HEK293 (cell line): ENCODE measurements at regions not wholly inside any gene's neighbourhood (a gene's known extent, or its start where the extent isn't known, plus 50 kb on each side); places are given as distances from the start of the nearest gene placed in this dataset.
A peak's percentile ranks its signal among the peaks of the same experiment; 100 is the strongest.

ENCODE experiments used
- CTCF ChIA-PET: fragments of 350-600 bp; formaldehyde crosslinking; extraction: SDS; loops from one replicate; lab custom pipeline; 2021; ENCODE audit warnings: antibody characterized with exemption; lab: Yijun Ruan, JAX
- POLR2A ChIA-PET: fragments of 300-600 bp; formaldehyde crosslinking; extraction: SDS; loops from one replicate; lab custom pipeline; 2020; ENCODE audit warnings: antibody characterized with exemption, inconsistent platforms; lab: Yijun Ruan, JAX
- H3K27ac ChIP-seq: fragments of 200-500 bp; sonication (Bioruptor generic); 2 replicates; pipeline ENCODE4 v1.5.1; 2014; ENCODE audit warnings: low read depth, low read length, control low read depth, inconsistent platforms; ENCODE audit errors: extremely low read depth
- H3K36me3 ChIP-seq, 2 experiments: fragments of 200-500 bp in 1 of 2; sonication (Bioruptor generic) in 1 of 2; 1 replicate in 1 of 2; 2 replicates in 1 of 2; pipeline ENCODE4 v1.5.1; 2014 to 2017; ENCODE audit warnings: inconsistent platforms in 2 of 2, low read length in 2 of 2; ENCODE audit not compliant: control insufficient read depth in 2 of 2, insufficient read depth in 1 of 2
- H3K4me1 ChIP-seq: fragments of 200-500 bp; sonication (Bioruptor generic); 2 replicates; pipeline ENCODE4 v1.5.1; 2014; ENCODE audit warnings: mild to moderate bottlenecking, low read length, inconsistent platforms; ENCODE audit not compliant: control insufficient read depth, insufficient read depth
- H3K4me3 ChIP-seq: 2 replicates; pipeline ENCODE4 v1.5.1; 2011; ENCODE audit warnings: low read depth, mild to moderate bottlenecking, control low read depth, low read length, moderate library complexity
- H3K9me3 ChIP-seq: fragments of 200-500 bp; sonication (Bioruptor generic); 2 replicates; pipeline ENCODE4 v1.5.1; 2014; ENCODE audit warnings: low read depth, low read length, inconsistent platforms; ENCODE audit not compliant: control insufficient read depth, insufficient read depth
- BCL11A ChIP-seq: fragments of 450-650 bp; formaldehyde crosslinking; IDR thresholded peaks from 2 replicates; pipeline ENCODE4 v1.5.1; 2016; ENCODE audit warnings: low read depth, missing biosample characterization, missing genetic modification characterization
- BCL6B ChIP-seq: fragments of 450-650 bp; formaldehyde crosslinking; IDR thresholded peaks from 2 replicates; pipeline ENCODE4 v1.5.1; 2017; ENCODE audit warnings: missing biosample characterization, missing genetic modification characterization
- PRDM1 ChIP-seq: fragments of 450-650 bp; formaldehyde crosslinking; IDR thresholded peaks from 2 replicates; pipeline ENCODE4; 2016; ENCODE audit warnings: missing biosample characterization, missing genetic modification characterization
- PRDM10 ChIP-seq: fragments of 450-650 bp; formaldehyde crosslinking; IDR thresholded peaks from 2 replicates; pipeline ENCODE4 v1.5.1; 2016; ENCODE audit warnings: missing biosample characterization, missing genetic modification characterization
- SP3 ChIP-seq: fragments of 450-650 bp; formaldehyde crosslinking; IDR thresholded peaks from 2 replicates; pipeline ENCODE4 v1.5.1; 2016; ENCODE audit warnings: missing biosample characterization, missing genetic modification characterization
- WT1 ChIP-seq: fragments of 450-650 bp; formaldehyde crosslinking; IDR thresholded peaks from 2 replicates; pipeline ENCODE4 v1.5.1; 2016; ENCODE audit warnings: missing biosample characterization, missing genetic modification characterization
- ZBTB21 ChIP-seq: fragments of 450-650 bp; formaldehyde crosslinking; IDR thresholded peaks from 2 replicates; pipeline ENCODE4 v1.5.1; 2017; ENCODE audit warnings: missing biosample characterization, missing genetic modification characterization
- ZBTB8A ChIP-seq: fragments of 450-650 bp; formaldehyde crosslinking; IDR thresholded peaks from 2 replicates; pipeline ENCODE4 v1.5.1; 2016; ENCODE audit warnings: missing biosample characterization, missing genetic modification characterization
- ZFP37 ChIP-seq: fragments of 450-650 bp; formaldehyde crosslinking; IDR thresholded peaks from 2 replicates; pipeline ENCODE4 v1.5.1; 2016; ENCODE audit warnings: missing biosample characterization, missing genetic modification characterization
- ZNF114 ChIP-seq: fragments of 450-650 bp; formaldehyde crosslinking; IDR thresholded peaks from 2 replicates; pipeline ENCODE4 v1.5.0; 2017; ENCODE audit warnings: missing biosample characterization, missing genetic modification characterization
- ZNF184 ChIP-seq: fragments of 450-650 bp; IDR thresholded peaks from 2 replicates; pipeline ENCODE4 v1.5.1; 2018; ENCODE audit warnings: missing biosample characterization, mild to moderate bottlenecking, missing genetic modification characterization
- ZNF2 ChIP-seq: fragments of 450-650 bp; formaldehyde crosslinking; IDR thresholded peaks from 2 replicates; pipeline ENCODE4 v1.5.1; 2016; ENCODE audit warnings: missing biosample characterization, missing genetic modification characterization
- ZNF280C ChIP-seq: fragments of 450-650 bp; formaldehyde crosslinking; IDR thresholded peaks from 2 replicates; pipeline ENCODE4 v1.5.1; 2016; ENCODE audit warnings: missing biosample characterization, missing genetic modification characterization
- ZNF37A ChIP-seq: fragments of 450-650 bp; IDR thresholded peaks from 2 replicates; pipeline ENCODE4 v1.5.1; 2018; ENCODE audit warnings: missing biosample characterization, missing genetic modification characterization
- ZNF398 ChIP-seq: fragments of 450-650 bp; formaldehyde crosslinking; IDR thresholded peaks from 2 replicates; pipeline ENCODE4 v1.5.1; 2017; ENCODE audit warnings: missing biosample characterization, missing genetic modification characterization
- ZNF449 ChIP-seq: fragments of 450-650 bp; formaldehyde crosslinking; IDR thresholded peaks from 2 replicates; pipeline ENCODE4 v1.5.1; 2017; ENCODE audit warnings: missing biosample characterization, mild to moderate bottlenecking, missing genetic modification characterization, moderate library complexity
- ZNF549 ChIP-seq: fragments of 450-650 bp; IDR thresholded peaks from 2 replicates; pipeline ENCODE4 v1.5.1; 2018; ENCODE audit warnings: missing biosample characterization, missing genetic modification characterization, mild to moderate bottlenecking, inconsistent platforms, moderate library complexity
- ZNF621 ChIP-seq: fragments of 450-650 bp; formaldehyde crosslinking; IDR thresholded peaks from 2 replicates; pipeline ENCODE4 v1.5.1; 2017; ENCODE audit warnings: missing biosample characterization, missing genetic modification characterization
- ZNF645 ChIP-seq: fragments of 450-650 bp; formaldehyde crosslinking; IDR thresholded peaks from 2 replicates; pipeline ENCODE4; 2016; ENCODE audit warnings: missing biosample characterization, missing genetic modification characterization
- ZNF658 ChIP-seq: fragments of 450-650 bp; formaldehyde crosslinking; IDR thresholded peaks from 2 replicates; pipeline ENCODE4; 2016; ENCODE audit warnings: missing biosample characterization, missing genetic modification characterization
- ZNF660 ChIP-seq: fragments of 450-650 bp; IDR thresholded peaks from 2 replicates; pipeline ENCODE4 v1.5.1; 2018; ENCODE audit warnings: missing biosample characterization, mild to moderate bottlenecking, missing genetic modification characterization
- ZNF776 ChIP-seq: fragments of 450-650 bp; formaldehyde crosslinking; IDR thresholded peaks from 2 replicates; pipeline ENCODE4 v1.5.0; 2017; ENCODE audit warnings: missing biosample characterization, missing genetic modification characterization, borderline replicate concordance
- ZNF843 ChIP-seq: fragments of 450-650 bp; formaldehyde crosslinking; IDR thresholded peaks from 2 replicates; pipeline ENCODE4 v1.5.1; 2016; ENCODE audit warnings: missing biosample characterization, missing genetic modification characterization

- CTCF ChIA-PET = interaction anchor here (0.6 to 1.8 kb wide), 2 partner anchors 110 to 262 kb away, joined by 3 read pairs; partner anchors contain the start of gene BARX2
- Histone ChIP-seq H3K4me3 (no peak overlapping the region), H3K27ac (no peak overlapping the region), H3K36me3 (no peaks in the 10 kb centered on the region), H3K4me1 (no peaks in the 10 kb centered on the region; the same call in 1 of the 2 replicates), H3K9me3 (no peaks in the 10 kb centered on the region)
- TF ChIP-seq ZNF549 (tag by site-specific recombination) = no peak
- no peak for TF ChIP-seq ZBTB8A (tag by site-specific recombination)
- no peak for TF ChIP-seq ZNF37A (tag by site-specific recombination)
- no peak for TF ChIP-seq SP3 (tag by site-specific recombination)
- TF ChIP-seq ZNF658 = no peak
- no peak for TF ChIP-seq ZNF114 (tag by site-specific recombination)
- no peak for TF ChIP-seq ZNF184
- TF ChIP-seq BCL6B (tag by site-specific recombination) = no peak
- no peak for TF ChIP-seq ZNF280C
- no peak for TF ChIP-seq WT1 (tag by site-specific recombination)
- TF ChIP-seq ZNF2 (tag by site-specific recombination) = no peak
- TF ChIP-seq ZNF645 (tag by site-specific recombination) = no peak
- POLR2A ChIA-PET = no interaction called here
Observed at GRCh38 chr11:129637983-129638776, 177.5 kb upstream of the TMEM45B start.

- POLR2A ChIA-PET = no interaction called here
- H3K36me3 ChIP-seq = no peaks in the 10 kb centered on the region
- no peaks in the 10 kb centered on the region; the same call in 1 of the 2 replicates for H3K4me1 ChIP-seq
- H3K27ac ChIP-seq = no peak overlapping the region
- H3K4me3 ChIP-seq = no peak overlapping the region
- CTCF ChIA-PET = interaction anchor here (0.6 to 1.2 kb wide), 4 partner anchors 24 to 264 kb away, joined by 3 read pairs; no protein-coding TSS in a partner anchor
- no peaks in the 10 kb centered on the region for H3K9me3 ChIP-seq
- TF ChIP-seq ZNF621 (no peak), ZFP37 (tag by site-specific recombination) (peak; percentile 43; the same call in 1 of the 2 replicates), ZNF449 (tag by site-specific recombination) (peak; percentile 78), ZNF398 (tag by site-specific recombination) (no peak), ZNF776 (tag by site-specific recombination) (no peak), PRDM10 (tag by site-specific recombination) (0 out of 2 replicates have a peak, but pooled peaks have one; percentile 16), ZBTB21 (tag by site-specific recombination) (no peak), ZNF843 (tag by site-specific recombination) (0 out of 2 replicates have a peak, but pooled peaks have one; percentile 36), ZNF660 (tag by site-specific recombination) (peak; percentile 63), BCL11A (tag by site-specific recombination) (peak; percentile 89), PRDM1 (tag by site-specific recombination) (peak; percentile 22; the same call in 1 of the 2 replicates)
Observed at GRCh38 chr11:129639300-129639699, 176.3 kb upstream of the TMEM45B start.
